Sigmoid colon (tissue), 4 donors: ENCODE measurements at regions not wholly inside any gene's neighbourhood (a gene's known extent, or its start where the extent isn't known, plus 50 kb on each side); places are given as distances from the start of the nearest gene placed in this dataset.

Experiments used
- EP300 ChIP-seq, 4 donors: sonication (generic); formaldehyde crosslinking; IDR thresholded peaks; one replicate each; pipeline ENCODE4 v1.6.1; 2017; ENCODE audit warnings: antibody characterized with exemption in 4 of 4
- POLR2A ChIP-seq, 2 donors: fragments of 450-650 bp; IDR thresholded peaks; one replicate each; pipeline ENCODE4 v1.6.1; 2016; ENCODE audit warnings: antibody characterized with exemption in 2 of 2, mild to moderate bottlenecking in 2 of 2, moderate library complexity in 2 of 2
- POLR2AphosphoS5 ChIP-seq, 4 donors: sonication (generic); formaldehyde crosslinking; IDR thresholded peaks; one replicate each; pipeline ENCODE4 v1.6.1; 2017; ENCODE audit warnings: antibody characterized with exemption in 4 of 4
- TF ChIP-seq, protein P1 (sequence below), 4 experiments: fragments of 450-650 bp in 3 of 4; fragments of 200-600 bp in 1 of 4; IDR thresholded peaks; one replicate each; pipeline ENCODE4 v1.5.1; 2016 to 2019; ENCODE audit warnings: antibody characterized with exemption in 4 of 4, mild to moderate bottlenecking in 3 of 4, moderate library complexity in 2 of 4

DNA sequence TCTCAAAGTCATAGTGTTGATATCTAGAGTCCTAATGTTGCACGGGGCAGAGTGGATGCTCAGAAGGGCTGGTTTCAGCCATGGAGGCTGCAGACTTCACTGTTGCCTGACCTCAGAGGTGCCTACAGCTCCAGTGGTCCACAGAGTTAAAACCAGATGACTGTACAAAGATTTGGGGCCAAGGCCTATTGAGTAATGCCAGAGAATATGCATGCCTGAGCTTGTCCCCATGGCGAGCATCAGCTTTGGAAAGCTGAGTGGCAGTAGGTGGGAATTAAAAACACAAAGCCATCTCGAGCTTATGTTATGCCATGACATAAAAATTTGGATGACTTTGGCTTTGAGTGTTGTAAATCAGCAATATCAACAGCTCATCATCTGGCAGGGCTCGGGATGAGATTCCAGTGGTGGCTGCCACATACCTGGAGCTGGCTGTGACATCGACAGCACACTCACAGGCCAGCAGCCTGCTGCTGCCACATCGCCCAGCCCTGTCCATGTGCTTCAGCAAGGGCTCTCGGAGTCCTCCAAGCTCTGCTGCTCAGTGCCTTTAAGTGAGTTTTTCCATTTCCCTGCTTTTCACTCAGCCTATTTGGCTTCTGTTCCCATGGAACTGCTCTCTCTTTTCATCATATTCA lies 379.6 kb downstream of the TNS3 start:
- no peak for TF ChIP-seq POLR2AphosphoS5 (IDR thresholded peaks at IDR 0.05)
- TF ChIP-seq, protein P1, sequence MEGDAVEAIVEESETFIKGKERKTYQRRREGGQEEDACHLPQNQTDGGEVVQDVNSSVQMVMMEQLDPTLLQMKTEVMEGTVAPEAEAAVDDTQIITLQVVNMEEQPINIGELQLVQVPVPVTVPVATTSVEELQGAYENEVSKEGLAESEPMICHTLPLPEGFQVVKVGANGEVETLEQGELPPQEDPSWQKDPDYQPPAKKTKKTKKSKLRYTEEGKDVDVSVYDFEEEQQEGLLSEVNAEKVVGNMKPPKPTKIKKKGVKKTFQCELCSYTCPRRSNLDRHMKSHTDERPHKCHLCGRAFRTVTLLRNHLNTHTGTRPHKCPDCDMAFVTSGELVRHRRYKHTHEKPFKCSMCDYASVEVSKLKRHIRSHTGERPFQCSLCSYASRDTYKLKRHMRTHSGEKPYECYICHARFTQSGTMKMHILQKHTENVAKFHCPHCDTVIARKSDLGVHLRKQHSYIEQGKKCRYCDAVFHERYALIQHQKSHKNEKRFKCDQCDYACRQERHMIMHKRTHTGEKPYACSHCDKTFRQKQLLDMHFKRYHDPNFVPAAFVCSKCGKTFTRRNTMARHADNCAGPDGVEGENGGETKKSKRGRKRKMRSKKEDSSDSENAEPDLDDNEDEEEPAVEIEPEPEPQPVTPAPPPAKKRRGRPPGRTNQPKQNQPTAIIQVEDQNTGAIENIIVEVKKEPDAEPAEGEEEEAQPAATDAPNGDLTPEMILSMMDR (IDR thresholded peaks at IDR 0.05): no peak
- no peak for TF ChIP-seq POLR2A (IDR thresholded peaks at IDR 0.05)
- TF ChIP-seq EP300 (IDR thresholded peaks at IDR 0.05): no peak
